Esophagus squamous epithelium (tissue), 5 donors: ENCODE measurements at regions not wholly inside any gene's neighbourhood (a gene's known extent, or its start where the extent isn't known, plus 50 kb on each side); places are given as distances from the start of the nearest gene placed in this dataset.

Experiments used
- DNase-seq: peaks from one replicate; lab custom pipeline; 2025; lab: John Stamatoyannopoulos, UW
- H3K27ac ChIP-seq, 4 donors: fragments of 200-600 bp; sonication (generic); one replicate each; pipeline ENCODE4 v1.5.1; 2016 to 2019; ENCODE audit warnings: mild to moderate bottlenecking in 1 of 4
- H3K27me3 ChIP-seq, 4 donors: fragments of 200-600 bp; sonication (generic); 1 replicate in 3 of 4; 2 replicates in 1 of 4; pipeline versions ENCODE4 v1.5.1 to v1.6.0; 2017 to 2021; ENCODE audit warnings: antibody characterized with exemption in 1 of 4
- H3K36me3 ChIP-seq, 3 donors: fragments of 200-600 bp; sonication (generic); one replicate each; pipeline ENCODE4 v1.5.1; 2016 to 2019
- H3K4me1 ChIP-seq, 3 donors: fragments of 200-600 bp; sonication (generic); one replicate each; pipeline ENCODE4 v1.5.1; 2017 to 2019
- H3K4me3 ChIP-seq, 4 donors: fragments of 200-600 bp; sonication (generic); 1 replicate in 3 of 4; 2 replicates in 1 of 4; pipeline ENCODE4 v1.5.1; 2016 to 2019; ENCODE audit warnings: mild to moderate bottlenecking in 2 of 4, moderate library complexity in 1 of 4
- H3K9me3 ChIP-seq, 3 donors: fragments of 200-600 bp; sonication (generic); one replicate each; pipeline ENCODE4 v1.5.1; 2016 to 2019
- POLR2A ChIP-seq, 4 donors: fragments of 450-650 bp; IDR thresholded peaks; one replicate each; pipeline ENCODE4 v1.6.1; 2017; ENCODE audit warnings: antibody characterized with exemption in 4 of 4, mild to moderate bottlenecking in 4 of 4, moderate library complexity in 3 of 4
- WGBS, 2 donors: methylation state at CpG; one replicate each; pipeline ENCODE4 v1.1.5; 2018; 5-methylcytosine and 5-hydroxymethylcytosine counted together
- intact Hi-C: fragments of 100-400 bp; cut with DNase I; formaldehyde crosslinking; loops from one replicate; pipeline ENCODE4 v1.15.0; 2022
- TF ChIP-seq, protein P1 (sequence below), 6 experiments: fragments of 450-650 bp in 4 of 6; fragments of 200-600 bp in 2 of 6; sonication (generic) in 2 of 6; IDR thresholded peaks; one replicate each; pipeline ENCODE4 v1.5.1; 2016 to 2019; ENCODE audit warnings: antibody characterized with exemption in 6 of 6, mild to moderate bottlenecking in 4 of 6, moderate library complexity in 4 of 6
- donor health status: DM: yes; HTN: yes; CAD: no.

DNA sequence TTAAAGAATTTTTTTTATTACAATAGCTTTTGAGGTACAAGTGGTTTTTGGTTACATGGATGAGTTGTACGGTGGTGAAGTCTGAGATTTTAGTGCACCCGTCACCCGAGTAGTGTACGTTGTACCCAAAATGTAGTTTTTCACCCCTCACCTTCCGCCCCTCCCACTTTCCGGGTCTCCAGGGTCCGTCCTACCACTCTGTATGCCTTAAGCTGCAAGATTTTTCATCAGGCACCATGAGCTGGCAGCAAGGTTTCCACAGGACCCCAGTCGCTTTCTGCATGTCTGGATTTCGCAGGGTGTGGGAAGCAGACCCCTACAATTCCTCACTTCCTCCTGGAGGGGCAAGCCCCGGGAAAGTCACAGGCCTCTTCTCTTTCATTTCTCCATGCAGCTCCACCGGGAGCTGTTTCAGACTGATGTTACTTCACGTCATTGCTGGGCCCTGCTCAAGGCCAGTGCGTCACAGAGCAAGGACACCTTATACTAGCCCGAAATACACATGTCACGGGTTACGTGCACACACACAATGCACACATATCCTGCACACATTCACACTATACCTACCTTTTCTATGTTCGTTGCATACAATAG, 179.1 kb downstream of the ZFP36L2 start:
- Histone ChIP-seq H3K36me3 (no peaks in the 10 kb centered on the region), H3K27ac (no peak overlapping the region), H3K27me3 (no peaks in the 10 kb centered on the region), H3K4me1 (peaks cover 4 to 42% (median 5%) of the 10 kb centered on the region in 3 donors), H3K9me3 (no peaks in the 10 kb centered on the region), H3K4me3 (no peak overlapping the region)
- 85 to 87% methylated on average over 16 to 17 of the region's 17 CpGs for WGBS, 2 donors
- TF ChIP-seq POLR2A (IDR thresholded peaks at IDR 0.05): no peak
- TF ChIP-seq, protein P1, sequence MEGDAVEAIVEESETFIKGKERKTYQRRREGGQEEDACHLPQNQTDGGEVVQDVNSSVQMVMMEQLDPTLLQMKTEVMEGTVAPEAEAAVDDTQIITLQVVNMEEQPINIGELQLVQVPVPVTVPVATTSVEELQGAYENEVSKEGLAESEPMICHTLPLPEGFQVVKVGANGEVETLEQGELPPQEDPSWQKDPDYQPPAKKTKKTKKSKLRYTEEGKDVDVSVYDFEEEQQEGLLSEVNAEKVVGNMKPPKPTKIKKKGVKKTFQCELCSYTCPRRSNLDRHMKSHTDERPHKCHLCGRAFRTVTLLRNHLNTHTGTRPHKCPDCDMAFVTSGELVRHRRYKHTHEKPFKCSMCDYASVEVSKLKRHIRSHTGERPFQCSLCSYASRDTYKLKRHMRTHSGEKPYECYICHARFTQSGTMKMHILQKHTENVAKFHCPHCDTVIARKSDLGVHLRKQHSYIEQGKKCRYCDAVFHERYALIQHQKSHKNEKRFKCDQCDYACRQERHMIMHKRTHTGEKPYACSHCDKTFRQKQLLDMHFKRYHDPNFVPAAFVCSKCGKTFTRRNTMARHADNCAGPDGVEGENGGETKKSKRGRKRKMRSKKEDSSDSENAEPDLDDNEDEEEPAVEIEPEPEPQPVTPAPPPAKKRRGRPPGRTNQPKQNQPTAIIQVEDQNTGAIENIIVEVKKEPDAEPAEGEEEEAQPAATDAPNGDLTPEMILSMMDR (IDR thresholded peaks at IDR 0.05): no peak
- DNase-seq: no peak
- intact Hi-C loops: no loop called here

GRCh38 chr2:43045866-43046265, 180.5 kb downstream of the ZFP36L2 start:
- Histone ChIP-seq H3K27me3 (no peaks in the 10 kb centered on the region), H3K27ac (peak overlapping the region in 2 of 4 donors; percentile 39 to 42), H3K36me3 (no peaks in the 10 kb centered on the region), H3K4me3 (no peak overlapping the region), H3K9me3 (no peaks in the 10 kb centered on the region), H3K4me1 (peaks cover 2 to 42% (median 4%) of the 10 kb centered on the region in 3 donors)
- 62% methylated on average over 2 to 3 of the region's 3 CpGs for WGBS, 2 donors
- TF ChIP-seq, protein P1 (IDR thresholded peaks at IDR 0.05): no peak
- no peak for TF ChIP-seq POLR2A (IDR thresholded peaks at IDR 0.05)
- DNase-seq: no peak
- intact Hi-C loops: no loop called here

DNA sequence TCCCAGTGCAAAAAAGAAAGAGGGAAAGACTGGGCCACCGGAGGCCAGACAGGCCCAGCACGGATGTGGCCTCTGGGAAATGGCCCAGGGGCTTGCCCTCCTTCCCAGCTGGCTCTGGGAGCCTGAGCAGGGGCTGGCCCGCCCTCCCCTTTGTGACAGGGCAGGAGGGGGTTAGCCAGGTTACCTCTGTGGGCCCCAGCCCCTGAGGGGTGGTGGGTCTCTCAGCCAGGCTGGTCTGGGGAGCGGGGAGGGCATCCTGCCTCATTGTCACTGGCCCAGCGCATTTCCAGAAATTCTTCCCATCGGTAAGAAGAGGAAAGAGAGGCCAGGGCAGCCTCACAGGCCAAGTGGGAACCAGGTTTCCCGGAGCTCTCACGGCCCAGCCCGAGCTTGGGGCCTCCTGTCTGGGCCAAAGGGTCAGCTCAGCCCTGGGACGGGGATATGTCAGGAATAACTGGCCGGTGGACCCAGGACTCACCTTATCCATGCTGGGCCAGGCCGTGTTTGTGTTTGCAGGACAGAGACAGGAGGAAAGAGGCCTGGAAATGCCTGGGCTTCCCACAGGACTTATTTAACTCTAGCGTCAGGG, 182.2 kb downstream of the ZFP36L2 start:
- H3K4me1 ChIP-seq: peaks cover 5 to 51% (median 7%) of the 10 kb centered on the region in 3 donors
- peak overlapping the region in 2 of 4 donors; percentile 43 to 46 for H3K27ac ChIP-seq
- intact Hi-C loops: no loop called here
- no peak overlapping the region for H3K4me3 ChIP-seq
- DNase-seq: no peak
- WGBS, 2 donors: 85 to 88% methylated on average over 3 of the region's 13 CpGs
- H3K27me3 ChIP-seq: no peaks in the 10 kb centered on the region
- no peak for TF ChIP-seq POLR2A (IDR thresholded peaks at IDR 0.05)
- TF ChIP-seq, protein P1 (IDR thresholded peaks at IDR 0.05): no peak
- H3K36me3 ChIP-seq: no peaks in the 10 kb centered on the region
- H3K9me3 ChIP-seq: no peaks in the 10 kb centered on the region

DNA sequence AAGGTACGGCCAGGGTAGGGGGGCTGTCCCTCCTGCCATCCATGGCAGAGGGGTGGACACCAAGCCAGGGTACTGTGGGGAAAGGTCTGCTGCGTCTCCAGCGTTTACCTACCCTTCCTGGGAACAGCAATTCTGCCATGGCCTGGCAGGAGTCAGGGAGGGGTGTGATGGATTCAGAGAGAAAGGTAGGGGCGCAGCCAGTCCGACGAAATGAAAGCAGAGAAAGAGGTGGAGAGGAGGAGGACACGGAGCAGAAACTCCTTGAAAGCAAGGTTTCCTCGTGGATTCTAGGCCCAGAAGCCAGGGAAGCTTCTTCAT, 182.9 kb downstream of the ZFP36L2 start:
- H3K4me3 ChIP-seq: no peak overlapping the region
- TF ChIP-seq, protein P1 (IDR thresholded peaks at IDR 0.05): no peak
- no peak for TF ChIP-seq POLR2A (IDR thresholded peaks at IDR 0.05)
- no peaks in the 10 kb centered on the region for H3K9me3 ChIP-seq
- no peaks in the 10 kb centered on the region for H3K36me3 ChIP-seq
- intact Hi-C loops: no loop called here
- WGBS, 2 donors: 88 to 96% methylated on average over 5 to 6 of the region's 8 CpGs
- peak overlapping the region in 2 of 4 donors; percentile 43 to 46 for H3K27ac ChIP-seq
- DNase-seq: no peak
- no peaks in the 10 kb centered on the region for H3K27me3 ChIP-seq
- peaks cover 6 to 56% (median 7%) of the 10 kb centered on the region in 3 donors for H3K4me1 ChIP-seq

GRCh38 chr2:43041661-43042360, 184.6 kb downstream of the ZFP36L2 start:
- intact Hi-C loops: no loop called here
- no peak for TF ChIP-seq POLR2A (IDR thresholded peaks at IDR 0.05)
- TF ChIP-seq, protein P1 (IDR thresholded peaks at IDR 0.05): no peak
- no peaks in the 10 kb centered on the region for H3K36me3 ChIP-seq
- H3K9me3 ChIP-seq: no peaks in the 10 kb centered on the region
- H3K4me1 ChIP-seq: peaks cover 6 to 52% (median 7%) of the 10 kb centered on the region in 3 donors
- H3K27me3 ChIP-seq: no peaks in the 10 kb centered on the region
- no peak overlapping the region for H3K4me3 ChIP-seq
- DNase-seq: no peak
- 50 to 58% methylated on average over 3 to 7 of the region's 8 CpGs for WGBS, 2 donors
- no peak overlapping the region for H3K27ac ChIP-seq
